ENCODE measurements at regions not wholly inside any gene's neighbourhood (a gene's known extent, or its start where the extent isn't known, plus 50 kb on each side); places are given as distances from the start of the nearest gene placed in this dataset.

GRCh38 chr3:87425056-87425455 is 148.7 kb upstream of the POU1F1 start:
- ChIA-PET POLR2A (no interaction called here), CTCF (no interaction called here)
- Histone ChIP-seq H3K9me3 (no peaks in the 10 kb centered on the region), H3K27me3 (replicated peaks; ENCODE audit: control insufficient read depth, insufficient read depth, low read length) (no peaks in the 10 kb centered on the region), H3K4me1 (no peaks in the 10 kb centered on the region), H3K4me3 (ENCODE audit: low read depth, low read length) (no peak overlapping the region), H3K36me3 (ENCODE audit: control insufficient read depth, insufficient read depth, low read length) (no peaks in the 10 kb centered on the region)
- BruUV-seq (replicated peaks), result no TSS peak
- Mint-ChIP-seq H3K36me3 (ENCODE audit: insufficient read depth, unreplicated experiment) (no peaks in the 10 kb centered on the region), H3K27ac (ENCODE audit: unreplicated experiment) (no peak overlapping the region), H3K27me3 (ENCODE audit: insufficient read depth, unreplicated experiment) (no peaks in the 10 kb centered on the region), H3K4me1 (ENCODE audit: low read depth, unreplicated experiment) (no peaks in the 10 kb centered on the region), H3K9me3 (ENCODE audit: unreplicated experiment) (no peaks in the 10 kb centered on the region), H3K4me3 (ENCODE audit: unreplicated experiment) (no peak overlapping the region)
- no peak for DNase-seq
- no peak for TF ChIP-seq CTCF (IDR thresholded peaks at IDR 0.05; ENCODE audit: insufficient read depth in 1 of 2, low read depth in 1 of 2, low read length in 1 of 2, severe bottlenecking in 1 of 2, unreplicated experiment in 1 of 2)
- intact Hi-C loops (cut with micrococcal nuclease; ENCODE audit: unreplicated experiment), result no loop called here

GRCh38 chr3:87423336-87423735 is 147.0 kb upstream of the POU1F1 start:
- TF ChIP-seq CTCF (IDR thresholded peaks at IDR 0.05; ENCODE audit: insufficient read depth in 1 of 2, low read depth in 1 of 2, low read length in 1 of 2, severe bottlenecking in 1 of 2, unreplicated experiment in 1 of 2), result no peak
- intact Hi-C loops (cut with micrococcal nuclease; ENCODE audit: unreplicated experiment), result no loop called here
- H3K27me3 Mint-ChIP-seq (ENCODE audit: insufficient read depth, unreplicated experiment), result no peaks in the 10 kb centered on the region
- no peaks in the 10 kb centered on the region for H3K27me3 ChIP-seq (replicated peaks; ENCODE audit: control insufficient read depth, insufficient read depth, low read length)
- no peaks in the 10 kb centered on the region for H3K36me3 ChIP-seq (ENCODE audit: control insufficient read depth, insufficient read depth, low read length)
- no peaks in the 10 kb centered on the region for H3K4me1 ChIP-seq
- no peak for DNase-seq
- ChIA-PET CTCF (no interaction called here), POLR2A (no interaction called here)
- no peaks in the 10 kb centered on the region for H3K36me3 Mint-ChIP-seq (ENCODE audit: insufficient read depth, unreplicated experiment)
- H3K9me3 ChIP-seq, result no peaks in the 10 kb centered on the region
- no peak overlapping the region for H3K27ac Mint-ChIP-seq (ENCODE audit: unreplicated experiment)
- H3K4me3 Mint-ChIP-seq (ENCODE audit: unreplicated experiment), result no peak overlapping the region
- no peaks in the 10 kb centered on the region for H3K9me3 Mint-ChIP-seq (ENCODE audit: unreplicated experiment)
- H3K4me3 ChIP-seq (ENCODE audit: low read depth, low read length), result no peak overlapping the region
- no peaks in the 10 kb centered on the region for H3K4me1 Mint-ChIP-seq (ENCODE audit: low read depth, unreplicated experiment)
- no TSS peak for BruUV-seq (replicated peaks)

GRCh38 chr3:87422333-87422732 is 145.9 kb upstream of the POU1F1 start:
- no TSS peak for BruUV-seq (replicated peaks)
- no peaks in the 10 kb centered on the region for H3K4me1 ChIP-seq
- H3K9me3 ChIP-seq, result no peaks in the 10 kb centered on the region
- H3K4me3 Mint-ChIP-seq (ENCODE audit: unreplicated experiment), result no peak overlapping the region
- POLR2A ChIA-PET, result no interaction called here
- CTCF ChIA-PET, result no interaction called here
- intact Hi-C loops (cut with micrococcal nuclease; ENCODE audit: unreplicated experiment), result no loop called here
- no peaks in the 10 kb centered on the region for H3K27me3 ChIP-seq (replicated peaks; ENCODE audit: control insufficient read depth, insufficient read depth, low read length)
- no peaks in the 10 kb centered on the region for H3K36me3 Mint-ChIP-seq (ENCODE audit: insufficient read depth, unreplicated experiment)
- H3K36me3 ChIP-seq (ENCODE audit: control insufficient read depth, insufficient read depth, low read length), result no peaks in the 10 kb centered on the region
- no peaks in the 10 kb centered on the region for H3K9me3 Mint-ChIP-seq (ENCODE audit: unreplicated experiment)
- no peak overlapping the region for H3K4me3 ChIP-seq (ENCODE audit: low read depth, low read length)
- no peak overlapping the region for H3K27ac Mint-ChIP-seq (ENCODE audit: unreplicated experiment)
- no peak for TF ChIP-seq CTCF (IDR thresholded peaks at IDR 0.05; ENCODE audit: insufficient read depth in 1 of 2, low read depth in 1 of 2, low read length in 1 of 2, severe bottlenecking in 1 of 2, unreplicated experiment in 1 of 2)
- no peaks in the 10 kb centered on the region for H3K4me1 Mint-ChIP-seq (ENCODE audit: low read depth, unreplicated experiment)
- no peak for DNase-seq
- no peaks in the 10 kb centered on the region for H3K27me3 Mint-ChIP-seq (ENCODE audit: insufficient read depth, unreplicated experiment)

All from Caco-2 (cell line).